HL-60 (cell line): ENCODE measurements at regions not wholly inside any gene's neighbourhood (a gene's known extent, or its start where the extent isn't known, plus 50 kb on each side); places are given as distances from the start of the nearest gene placed in this dataset.

ENCODE experiments used
- GABPA ChIP-seq: IDR thresholded peaks from 2 replicates; pipeline ENCODE4 v1.6.1; 2012; ENCODE audit warnings: low read depth
- POLR2AphosphoS5 ChIP-seq: IDR thresholded peaks from 2 replicates; pipeline ENCODE4 v1.6.1; 2012; ENCODE audit warnings: low read depth
- REST ChIP-seq: IDR thresholded peaks from 2 replicates; pipeline ENCODE4 v1.6.1; 2012; ENCODE audit warnings: low read depth; ENCODE audit not compliant: insufficient replicate concordance
- TF ChIP-seq, protein P1 (sequence below): IDR thresholded peaks from one replicate; pipeline ENCODE4 v1.5.1; 2011; ENCODE audit warnings: low read length, control low read depth, inconsistent platforms; ENCODE audit not compliant: insufficient read depth

DNA sequence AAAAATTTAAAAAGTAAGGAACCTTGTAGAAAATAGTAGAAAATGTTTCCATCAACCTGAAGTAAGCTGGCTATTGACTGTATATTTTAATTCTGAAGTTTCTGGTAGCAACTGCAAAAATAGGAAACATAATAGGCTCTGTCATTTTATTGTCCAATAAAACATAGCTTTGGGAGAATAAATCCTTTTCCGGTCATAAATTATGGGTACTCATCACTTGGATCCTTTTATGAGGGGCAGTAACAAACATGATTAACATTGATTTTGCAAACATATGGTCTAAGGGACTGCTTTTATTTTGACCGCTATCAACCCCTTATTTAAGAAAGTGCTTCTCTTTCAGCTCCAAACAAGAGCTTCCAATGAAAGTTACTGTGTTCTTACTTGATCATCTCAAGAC lies 495.9 kb upstream of the ANKRD30A start:
- TF ChIP-seq REST (no peak), GABPA (no peak), POLR2AphosphoS5 (no peak)
- TF ChIP-seq, protein P1, sequence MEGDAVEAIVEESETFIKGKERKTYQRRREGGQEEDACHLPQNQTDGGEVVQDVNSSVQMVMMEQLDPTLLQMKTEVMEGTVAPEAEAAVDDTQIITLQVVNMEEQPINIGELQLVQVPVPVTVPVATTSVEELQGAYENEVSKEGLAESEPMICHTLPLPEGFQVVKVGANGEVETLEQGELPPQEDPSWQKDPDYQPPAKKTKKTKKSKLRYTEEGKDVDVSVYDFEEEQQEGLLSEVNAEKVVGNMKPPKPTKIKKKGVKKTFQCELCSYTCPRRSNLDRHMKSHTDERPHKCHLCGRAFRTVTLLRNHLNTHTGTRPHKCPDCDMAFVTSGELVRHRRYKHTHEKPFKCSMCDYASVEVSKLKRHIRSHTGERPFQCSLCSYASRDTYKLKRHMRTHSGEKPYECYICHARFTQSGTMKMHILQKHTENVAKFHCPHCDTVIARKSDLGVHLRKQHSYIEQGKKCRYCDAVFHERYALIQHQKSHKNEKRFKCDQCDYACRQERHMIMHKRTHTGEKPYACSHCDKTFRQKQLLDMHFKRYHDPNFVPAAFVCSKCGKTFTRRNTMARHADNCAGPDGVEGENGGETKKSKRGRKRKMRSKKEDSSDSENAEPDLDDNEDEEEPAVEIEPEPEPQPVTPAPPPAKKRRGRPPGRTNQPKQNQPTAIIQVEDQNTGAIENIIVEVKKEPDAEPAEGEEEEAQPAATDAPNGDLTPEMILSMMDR = no peak
